ENCODE measurements at regions not wholly inside any gene's neighbourhood (a gene's known extent, or its start where the extent isn't known, plus 50 kb on each side); places are given as distances from the start of the nearest gene placed in this dataset.

GRCh38 chr20:4601630-4602296 is 84.5 kb upstream of the PRNP start:
- DNase-seq (ENCODE audit: extremely low read depth, low read depth, low spot score), result no peak

GRCh38 chr20:4600308-4601014 is 85.8 kb upstream of the PRNP start:
- no peak for DNase-seq (ENCODE audit: extremely low read depth, low read depth, low spot score)

GRCh38 chr20:4597215-4597614 is 89.0 kb upstream of the PRNP start:
- no peak for DNase-seq (ENCODE audit: extremely low read depth, low read depth, low spot score)

- DNase-seq (ENCODE audit: extremely low read depth, low read depth, low spot score), result no peak
These were observed 93.1 kb upstream of the PRNP start for GRCh38 chr20:4593149-4593525.

GRCh38 chr20:4592316-4593148 is 93.7 kb upstream of the PRNP start:
- DNase-seq (ENCODE audit: extremely low read depth, low read depth, low spot score), result no peak

- no peak for DNase-seq (ENCODE audit: extremely low read depth, low read depth, low spot score)
These were observed 94.3 kb upstream of the PRNP start for GRCh38 chr20:4591975-4592315.

- no peak for DNase-seq (ENCODE audit: extremely low read depth, low read depth, low spot score)
These were observed 100.5 kb upstream of the PRNP start for GRCh38 chr20:4585758-4586157.

- DNase-seq (ENCODE audit: extremely low read depth, low read depth, low spot score), result no peak
These were observed 101.0 kb upstream of the PRNP start for GRCh38 chr20:4585104-4585753.

GRCh38 chr20:4584510-4584909 is 101.7 kb upstream of the PRNP start:
- no peak for DNase-seq (ENCODE audit: extremely low read depth, low read depth, low spot score)

- no peak for DNase-seq (ENCODE audit: extremely low read depth, low read depth, low spot score)
These were observed 104.4 kb upstream of the PRNP start for GRCh38 chr20:4581838-4582237.

- DNase-seq (ENCODE audit: extremely low read depth, low read depth, low spot score), result no peak
These were observed 107.9 kb upstream of the PRNP start for GRCh38 chr20:4578375-4578774.

GRCh38 chr20:4574356-4574690 is 111.9 kb upstream of the PRNP start:
- no peak for DNase-seq (ENCODE audit: extremely low read depth, low read depth, low spot score)

GRCh38 chr20:4573564-4574355 is 112.5 kb upstream of the PRNP start:
- DNase-seq (ENCODE audit: extremely low read depth, low read depth, low spot score), result no peak

- DNase-seq (ENCODE audit: extremely low read depth, low read depth, low spot score), result no peak
These were observed 114.3 kb upstream of the PRNP start for GRCh38 chr20:4571759-4572531.

- no peak for DNase-seq (ENCODE audit: extremely low read depth, low read depth, low spot score)
These were observed 116.4 kb upstream of the PRNP start for GRCh38 chr20:4569865-4570264.

- no peak for DNase-seq (ENCODE audit: extremely low read depth, low read depth, low spot score)
These were observed 117.2 kb upstream of the PRNP start for GRCh38 chr20:4569092-4569491.

- no peak for DNase-seq (ENCODE audit: extremely low read depth, low read depth, low spot score)
These were observed 117.8 kb upstream of the PRNP start for GRCh38 chr20:4568361-4568959.

GRCh38 chr20:4567170-4567569 is 119.1 kb upstream of the PRNP start:
- no peak for DNase-seq (ENCODE audit: extremely low read depth, low read depth, low spot score)

GRCh38 chr20:4563534-4563933 is 122.7 kb upstream of the PRNP start:
- DNase-seq (ENCODE audit: extremely low read depth, low read depth, low spot score), result no peak

GRCh38 chr20:4563031-4563430 is 123.2 kb upstream of the PRNP start:
- no peak for DNase-seq (ENCODE audit: extremely low read depth, low read depth, low spot score)
